GM12878 (cell line): ENCODE measurements at regions not wholly inside any gene's neighbourhood (a gene's known extent, or its start where the extent isn't known, plus 50 kb on each side); places are given as distances from the start of the nearest gene placed in this dataset.

ENCODE experiments used
- ATAC-seq: fragments of 200-7000 bp; cut with Tn5 transposase; 3 replicates; pipeline ENCODE4 v1.9.1; 2020; ENCODE audit warnings: mild to moderate bottlenecking, moderate library complexity
- BruUV-seq: library from RNA; stranded (reverse); fragments of 400-500 nt; replicated peaks from 2 replicates; lab custom pipeline; 2021; lab: Mats Ljungman, UMichigan
- CTCF ChIA-PET: fragments of 300-600 bp; sonication (Branson Sonifier 250); formaldehyde crosslinking; extraction: SDS; loops from one replicate; lab custom pipeline; 2021; ENCODE audit warnings: inconsistent platforms; lab: Yijun Ruan, JAX
- POLR2A ChIA-PET: fragments of 350-600 bp; formaldehyde crosslinking; extraction: SDS; loops from one replicate; lab custom pipeline; 2021; ENCODE audit warnings: inconsistent platforms; lab: Charles Lee
- RAD21 ChIA-PET: fragments of 300-600 bp; sonication (Branson Sonifier 250); formaldehyde crosslinking; loops from one replicate; lab custom pipeline; 2023; ENCODE audit warnings: antibody characterized with exemption; ENCODE audit not compliant: unreplicated experiment; lab: Charles Lee
- SMC1A ChIA-PET: fragments of 300-600 bp; sonication (Branson Sonifier 250); formaldehyde crosslinking; loops from one replicate; lab custom pipeline; 2023; ENCODE audit not compliant: unreplicated experiment, uncharacterized antibody; lab: Charles Lee
- DNase-seq: peaks from one replicate; pipeline ENCODE4 v3.0.0-alpha.2; 2011; ENCODE audit warnings: low read depth, low spot score
- FAIRE-seq: peaks from 3 replicates; lab custom pipeline; 2011; peaks lifted over from hg19 to GRCh38; lab: Jason Lieb, UNC
- H2AFZ ChIP-seq: 2 replicates; pipeline ENCODE4 v1.6.0; 2011; ENCODE audit warnings: low read depth, low read length, control low read depth; ENCODE audit not compliant: control insufficient read depth
- H3K27ac ChIP-seq: 2 replicates; pipeline ENCODE4 v1.5.1; 2011; ENCODE audit warnings: control low read depth; ENCODE audit not compliant: control insufficient read depth, insufficient read depth
- H3K27me3 ChIP-seq, 2 experiments: replicated peaks in 1 of 2; 2 replicates each; pipeline versions ENCODE4 v1.6.0 to v1.6.1; 2011; ENCODE audit warnings: low read length in 1 of 2; ENCODE audit not compliant: control insufficient read depth in 2 of 2, insufficient read depth in 2 of 2
- H3K36me3 ChIP-seq, 2 experiments: 2 replicates each; pipeline ENCODE4 v1.5.1; 2011; ENCODE audit warnings: low read length in 1 of 2; ENCODE audit not compliant: control insufficient read depth in 2 of 2, insufficient read depth in 2 of 2
- H3K4me1 ChIP-seq: 2 replicates; pipeline ENCODE4 v1.6.1; 2011; ENCODE audit warnings: mild to moderate bottlenecking, low read length, moderate library complexity, mixed read lengths; ENCODE audit not compliant: control insufficient read depth, insufficient read depth
- H3K4me2 ChIP-seq: 2 replicates; pipeline ENCODE4 v1.6.0; 2011; ENCODE audit warnings: control low read depth; ENCODE audit not compliant: control insufficient read depth, insufficient read depth
- H3K4me3 ChIP-seq: fragments of 200-600 bp; sonication (generic); 2 replicates; pipeline ENCODE4 v1.5.1; 2016
- H3K79me2 ChIP-seq: 2 replicates; pipeline ENCODE4 v1.6.0; 2011; ENCODE audit warnings: low read length; ENCODE audit not compliant: control insufficient read depth, insufficient read depth
- H3K9ac ChIP-seq: 2 replicates; pipeline ENCODE4 v1.8.0; 2011; ENCODE audit warnings: low read length, control low read depth, mixed read lengths; ENCODE audit not compliant: control insufficient read depth, insufficient read depth
- H3K9me3 ChIP-seq: replicated peaks from 3 replicates; pipeline ENCODE4 v1.5.1; 2011; ENCODE audit warnings: mild to moderate bottlenecking, low read length; ENCODE audit not compliant: control insufficient read depth, insufficient read depth
- H4K20me1 ChIP-seq: 2 replicates; pipeline ENCODE4 v1.6.0; 2011; ENCODE audit not compliant: control insufficient read depth, insufficient read depth
- BCL11A ChIP-seq: IDR thresholded peaks from 2 replicates; pipeline ENCODE4 v1.6.1; 2011; ENCODE audit warnings: low read depth, low read length
- ESRRA ChIP-seq: IDR thresholded peaks from 2 replicates; pipeline ENCODE4 v1.6.1; 2012; ENCODE audit warnings: mild to moderate bottlenecking, low read length, improper control_type of control experiment
- MEF2B ChIP-seq: fragments of 450-650 bp; IDR thresholded peaks from 2 replicates; pipeline ENCODE4 v1.6.1; 2018; ENCODE audit warnings: mild to moderate bottlenecking, moderate library complexity; ENCODE audit not compliant: partially characterized antibody, poor library complexity, severe bottlenecking
- PML ChIP-seq: IDR thresholded peaks from 2 replicates; pipeline ENCODE4 v1.6.1; 2012; ENCODE audit warnings: low read length, inconsistent platforms
- TCF12 ChIP-seq: IDR thresholded peaks from 2 replicates; pipeline ENCODE4 v1.6.1; 2011; ENCODE audit warnings: low read depth, mild to moderate bottlenecking, low read length
- ZNF592 ChIP-seq: fragments of 450-650 bp; IDR thresholded peaks from 2 replicates; pipeline ENCODE4 v1.6.1; 2017; ENCODE audit warnings: mild to moderate bottlenecking, moderate library complexity
- WGBS: methylation state at CpG from one replicate; pipeline ENCODE4 v1.1.6; 2016; ENCODE audit warnings: low lambda C conversion rate; ENCODE audit not compliant: insufficient replicate concordance, insufficient coverage; ENCODE audit errors: missing lambda C conversion rate; 5-methylcytosine and 5-hydroxymethylcytosine counted together
- in situ Hi-C: fragments of 300-500 bp; cut with MboI; formaldehyde crosslinking; loops from 9 replicates; pipeline ENCODE4 v1.14.3; 2018; ENCODE audit warnings: mixed read lengths
- intact Hi-C: fragments of 100-400 bp; cut with micrococcal nuclease; formaldehyde crosslinking; loops from one replicate; pipeline ENCODE4 v1.14.2; 2022; ENCODE audit not compliant: unreplicated experiment
- TF ChIP-seq, protein P1 (sequence below): fragments of 150-350 bp; IDR thresholded peaks from 2 replicates; pipeline ENCODE4 v1.6.1; 2016; ENCODE audit warnings: low read depth, low read length

DNA sequence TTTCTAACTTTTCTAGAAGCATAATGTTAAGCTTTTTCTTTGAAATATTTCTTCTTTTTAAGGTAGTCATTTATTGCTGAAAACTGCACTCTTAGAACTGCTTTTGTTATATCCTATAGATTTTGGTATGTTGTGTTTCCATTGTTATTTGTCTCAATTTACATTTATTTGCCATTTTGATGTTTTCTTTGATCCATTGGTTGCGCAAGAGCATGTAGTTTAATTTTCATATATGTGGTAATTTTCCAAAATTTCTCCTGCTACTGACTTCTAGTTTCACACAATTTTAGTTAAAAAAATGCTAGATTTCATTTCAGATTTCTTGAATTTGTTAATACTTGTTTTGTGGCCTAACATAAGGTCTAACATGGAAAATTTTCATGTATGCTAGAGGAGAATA, 1029.3 kb upstream of the TYRP1 start:
- in situ Hi-C loops, result no loop called here
- FAIRE-seq (no peak), ATAC-seq (no peak), DNase-seq (no peak)
- Histone ChIP-seq H4K20me1 (no peaks in the 10 kb centered on the region), H3K4me3 (no peak overlapping the region), H3K79me2 (no peaks in the 10 kb centered on the region), H3K36me3 (no peaks in the 10 kb centered on the region), H2AFZ (no peak overlapping the region), H3K9me3 (no peaks in the 10 kb centered on the region), H3K27me3 (no peaks in the 10 kb centered on the region), H3K4me1 (no peaks in the 10 kb centered on the region), H3K9ac (no peak overlapping the region), H3K27ac (no peak overlapping the region), H3K4me2 (no peak overlapping the region)
- CTCF ChIA-PET, result no interaction called here
- POLR2A ChIA-PET, result no interaction called here
- no TSS peak for BruUV-seq
- RAD21 ChIA-PET, result no interaction called here
- SMC1A ChIA-PET, result no interaction called here
- WGBS, result 89% methylated on average over 1 of the region's 1 CpG
- intact Hi-C loops, result no loop called here
- TF ChIP-seq MEF2B (no peak), TCF12 (no peak), ZNF592 (no peak), ESRRA (no peak), BCL11A (no peak), PML (no peak)
- TF ChIP-seq, protein P1, sequence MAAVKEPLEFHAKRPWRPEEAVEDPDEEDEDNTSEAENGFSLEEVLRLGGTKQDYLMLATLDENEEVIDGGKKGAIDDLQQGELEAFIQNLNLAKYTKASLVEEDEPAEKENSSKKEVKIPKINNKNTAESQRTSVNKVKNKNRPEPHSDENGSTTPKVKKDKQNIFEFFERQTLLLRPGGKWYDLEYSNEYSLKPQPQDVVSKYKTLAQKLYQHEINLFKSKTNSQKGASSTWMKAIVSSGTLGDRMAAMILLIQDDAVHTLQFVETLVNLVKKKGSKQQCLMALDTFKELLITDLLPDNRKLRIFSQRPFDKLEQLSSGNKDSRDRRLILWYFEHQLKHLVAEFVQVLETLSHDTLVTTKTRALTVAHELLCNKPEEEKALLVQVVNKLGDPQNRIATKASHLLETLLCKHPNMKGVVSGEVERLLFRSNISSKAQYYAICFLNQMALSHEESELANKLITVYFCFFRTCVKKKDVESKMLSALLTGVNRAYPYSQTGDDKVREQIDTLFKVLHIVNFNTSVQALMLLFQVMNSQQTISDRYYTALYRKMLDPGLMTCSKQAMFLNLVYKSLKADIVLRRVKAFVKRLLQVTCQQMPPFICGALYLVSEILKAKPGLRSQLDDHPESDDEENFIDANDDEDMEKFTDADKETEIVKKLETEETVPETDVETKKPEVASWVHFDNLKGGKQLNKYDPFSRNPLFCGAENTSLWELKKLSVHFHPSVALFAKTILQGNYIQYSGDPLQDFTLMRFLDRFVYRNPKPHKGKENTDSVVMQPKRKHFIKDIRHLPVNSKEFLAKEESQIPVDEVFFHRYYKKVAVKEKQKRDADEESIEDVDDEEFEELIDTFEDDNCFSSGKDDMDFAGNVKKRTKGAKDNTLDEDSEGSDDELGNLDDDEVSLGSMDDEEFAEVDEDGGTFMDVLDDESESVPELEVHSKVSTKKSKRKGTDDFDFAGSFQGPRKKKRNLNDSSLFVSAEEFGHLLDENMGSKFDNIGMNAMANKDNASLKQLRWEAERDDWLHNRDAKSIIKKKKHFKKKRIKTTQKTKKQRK, result no peak
